PC-3 (cell line): ENCODE measurements at regions not wholly inside any gene's neighbourhood (a gene's known extent, or its start where the extent isn't known, plus 50 kb on each side); places are given as distances from the start of the nearest gene placed in this dataset.

Source experiments
- ATAC-seq: fragments of 200-7000 bp; cut with Tn5 transposase; 2 replicates; pipeline ENCODE4 v1.9.1; 2020; ENCODE audit warnings: mild to moderate bottlenecking, moderate library complexity
- BruUV-seq: library from RNA; stranded (reverse); fragments of 400-500 nt; replicated peaks from 2 replicates; lab custom pipeline; 2021; lab: Mats Ljungman, UMichigan
- CTCF ChIA-PET: fragments of 300-600 bp; sonication (Branson Sonifier 250); formaldehyde crosslinking; loops from one replicate; lab custom pipeline; 2022; ENCODE audit warnings: antibody characterized with exemption; lab: Charles Lee
- POLR2A ChIA-PET: fragments of 300-600 bp; sonication (Branson Sonifier 250); formaldehyde crosslinking; loops from one replicate; lab custom pipeline; 2022; ENCODE audit warnings: antibody characterized with exemption; ENCODE audit not compliant: unreplicated experiment; lab: Charles Lee
- DNase-seq: peaks from one replicate; pipeline ENCODE4 v3.0.0-alpha.2; 2015
- H2AFZ ChIP-seq: fragments of 300-600 bp; sonication (generic); 2 replicates; pipeline ENCODE4 v1.6.0; 2016; ENCODE audit warnings: antibody characterized with exemption, low read length
- H3F3A ChIP-seq: fragments of 300-600 bp; sonication (generic); one replicate; pipeline ENCODE4 v1.6.0; 2017; ENCODE audit warnings: antibody characterized with exemption, low read length, control low read depth, mild to moderate bottlenecking; ENCODE audit not compliant: unreplicated experiment
- H3K27ac ChIP-seq: fragments of 300-600 bp; sonication (generic); 2 replicates; pipeline ENCODE4 v1.5.1; 2016; ENCODE audit warnings: mild to moderate bottlenecking, low read length
- H3K27me3 ChIP-seq: fragments of 300-600 bp; sonication (generic); 2 replicates; pipeline ENCODE4 v1.6.1; 2016; ENCODE audit warnings: low read length, mixed read lengths
- H3K36me3 ChIP-seq: fragments of 300-600 bp; sonication (generic); 2 replicates; pipeline ENCODE4 v1.6.1; 2016; ENCODE audit warnings: low read depth, mixed run types, low read length, mixed read lengths
- H3K4me1 ChIP-seq: fragments of 300-600 bp; sonication (generic); 2 replicates; pipeline ENCODE4 v1.5.1; 2016; ENCODE audit warnings: low read length; ENCODE audit not compliant: insufficient read depth
- H3K4me2 ChIP-seq: fragments of 300-600 bp; sonication (generic); 2 replicates; pipeline ENCODE4 v1.6.0; 2016; ENCODE audit warnings: low read length
- H3K4me3 ChIP-seq: fragments of 300-600 bp; sonication (generic); 2 replicates; pipeline ENCODE4 v1.5.1; 2016; ENCODE audit warnings: mild to moderate bottlenecking, low read length, mixed read lengths
- H3K79me2 ChIP-seq: fragments of 300-600 bp; sonication (generic); 2 replicates; pipeline ENCODE4 v1.6.1; 2017; ENCODE audit warnings: low read length, mixed read lengths
- H3K9ac ChIP-seq: fragments of 300-600 bp; sonication (generic); 2 replicates; pipeline ENCODE4 v1.6.0; 2016; ENCODE audit warnings: mild to moderate bottlenecking, low read length
- H3K9me2 ChIP-seq: fragments of 300-600 bp; sonication (generic); replicated peaks from 2 replicates; pipeline ENCODE4 v1.6.1; 2016; ENCODE audit warnings: mixed run types, low read length, mixed read lengths
- H3K9me3 ChIP-seq: fragments of 300-600 bp; sonication (generic); 2 replicates; pipeline ENCODE4 v1.6.1; 2016; ENCODE audit warnings: low read length, mixed read lengths
- H4K20me1 ChIP-seq: fragments of 300-600 bp; sonication (generic); 2 replicates; pipeline ENCODE4 v1.6.1; 2016; ENCODE audit warnings: low read length, mixed read lengths
- CTCF ChIP-seq: fragments of 300-600 bp; sonication (generic); conservative IDR thresholded peaks from 2 replicates; pipeline ENCODE4 v1.5.1; 2017; ENCODE audit warnings: antibody characterized with exemption, low read depth, mild to moderate bottlenecking, low read length
- EZH2 ChIP-seq: fragments of 300-600 bp; sonication (generic); IDR thresholded peaks from one replicate; pipeline ENCODE4 v1.6.1; 2017; ENCODE audit warnings: antibody characterized with exemption, mild to moderate bottlenecking, low read length; ENCODE audit not compliant: unreplicated experiment
- EZH2phosphoT487 ChIP-seq: fragments of 300-600 bp; sonication (generic); IDR thresholded peaks from 2 replicates; pipeline ENCODE4 v1.6.1; 2018; ENCODE audit warnings: mild to moderate bottlenecking, antibody characterized with exemption, low read length, borderline replicate concordance
- intact Hi-C: fragments of 100-400 bp; cut with micrococcal nuclease; formaldehyde crosslinking; loops from 2 replicates; pipeline ENCODE4 v1.9.0; 2023

- POLR2A ChIA-PET = no interaction called here
- no peaks in the 10 kb centered on the region for H3K9me3 ChIP-seq
- CTCF ChIA-PET = no interaction called here
- H3K9me2 ChIP-seq = no peaks in the 10 kb centered on the region
- H2AFZ ChIP-seq = no peak overlapping the region
- no peaks in the 10 kb centered on the region for H3F3A ChIP-seq
- no TSS peak for BruUV-seq
- DNase-seq (no peak), ATAC-seq (no peak)
- TF ChIP-seq CTCF (no peak), EZH2phosphoT487 (no peak), EZH2 (no peak)
- H3K36me3 ChIP-seq = no peaks in the 10 kb centered on the region
- H4K20me1 ChIP-seq = no peaks in the 10 kb centered on the region
- H3K9ac ChIP-seq = no peak overlapping the region
- H3K27ac ChIP-seq = no peak overlapping the region
- no peak overlapping the region for H3K4me2 ChIP-seq
- no peak overlapping the region for H3K4me3 ChIP-seq
- no peaks in the 10 kb centered on the region for H3K4me1 ChIP-seq
- no peaks in the 10 kb centered on the region for H3K79me2 ChIP-seq
- intact Hi-C loops = no loop called here
- no peaks in the 10 kb centered on the region for H3K27me3 ChIP-seq
These were observed 191.0 kb downstream of the HNMT start for GRCh38 chr2:138155304-138155703.

GRCh38 chr2:138157372-138157771 lies 193.1 kb downstream of the HNMT start:
- Histone ChIP-seq H3F3A (no peaks in the 10 kb centered on the region), H2AFZ (no peak overlapping the region), H3K4me1 (no peaks in the 10 kb centered on the region), H3K36me3 (no peaks in the 10 kb centered on the region), H3K4me3 (no peak overlapping the region), H3K9me2 (no peaks in the 10 kb centered on the region), H3K27me3 (no peaks in the 10 kb centered on the region), H4K20me1 (no peaks in the 10 kb centered on the region), H3K9me3 (no peaks in the 10 kb centered on the region), H3K9ac (no peak overlapping the region), H3K4me2 (no peak overlapping the region), H3K79me2 (no peaks in the 10 kb centered on the region), H3K27ac (no peak overlapping the region)
- intact Hi-C loops = no loop called here
- ATAC-seq (no peak), DNase-seq (no peak)
- POLR2A ChIA-PET = interaction anchor here (0.6 kb wide), 1 partner anchor 79 kb away, joined by 9 read pairs; no protein-coding TSS in a partner anchor
- no peak for TF ChIP-seq CTCF
- no peak for TF ChIP-seq EZH2phosphoT487
- no peak for TF ChIP-seq EZH2
- CTCF ChIA-PET = no interaction called here
- no TSS peak for BruUV-seq

GRCh38 chr2:138170485-138170884 lies 206.2 kb downstream of the HNMT start:
- Histone ChIP-seq H3K9ac (no peak overlapping the region), H3K27ac (no peak overlapping the region), H3K4me2 (no peak overlapping the region), H3K9me3 (no peaks in the 10 kb centered on the region), H3K4me3 (no peak overlapping the region), H3K36me3 (no peaks in the 10 kb centered on the region), H3K4me1 (no peaks in the 10 kb centered on the region), H3F3A (no peaks in the 10 kb centered on the region), H3K27me3 (no peaks in the 10 kb centered on the region), H3K9me2 (0 out of 2 replicates have a peak, but pooled peaks cover 6% of the 10 kb centered on the region), H4K20me1 (no peaks in the 10 kb centered on the region), H3K79me2 (no peaks in the 10 kb centered on the region), H2AFZ (no peak overlapping the region)
- TF ChIP-seq EZH2phosphoT487 = no peak
- no peak for TF ChIP-seq CTCF
- TF ChIP-seq EZH2 = no peak
- BruUV-seq = no TSS peak
- CTCF ChIA-PET = no interaction called here
- ATAC-seq (no peak), DNase-seq (no peak)
- intact Hi-C loops = no loop called here
- POLR2A ChIA-PET = no interaction called here
